GM12878 (cell line): ENCODE measurements at regions not wholly inside any gene's neighbourhood (a gene's known extent, or its start where the extent isn't known, plus 50 kb on each side); places are given as distances from the start of the nearest gene placed in this dataset.

ENCODE experiments used
- ATAC-seq: fragments of 200-7000 bp; cut with Tn5 transposase; 3 replicates; pipeline ENCODE4 v1.9.1; 2020; ENCODE audit warnings: mild to moderate bottlenecking, moderate library complexity
- BruUV-seq: library from RNA; stranded (reverse); fragments of 400-500 nt; replicated peaks from 2 replicates; lab custom pipeline; 2021; lab: Mats Ljungman, UMichigan
- CTCF ChIA-PET: fragments of 300-600 bp; sonication (Branson Sonifier 250); formaldehyde crosslinking; extraction: SDS; loops from one replicate; lab custom pipeline; 2021; ENCODE audit warnings: inconsistent platforms; lab: Yijun Ruan, JAX
- POLR2A ChIA-PET: fragments of 350-600 bp; formaldehyde crosslinking; extraction: SDS; loops from one replicate; lab custom pipeline; 2021; ENCODE audit warnings: inconsistent platforms; lab: Charles Lee
- RAD21 ChIA-PET: fragments of 300-600 bp; sonication (Branson Sonifier 250); formaldehyde crosslinking; loops from one replicate; lab custom pipeline; 2023; ENCODE audit warnings: antibody characterized with exemption; ENCODE audit not compliant: unreplicated experiment; lab: Charles Lee
- SMC1A ChIA-PET: fragments of 300-600 bp; sonication (Branson Sonifier 250); formaldehyde crosslinking; loops from one replicate; lab custom pipeline; 2023; ENCODE audit not compliant: unreplicated experiment, uncharacterized antibody; lab: Charles Lee
- DNase-seq: peaks from one replicate; pipeline ENCODE4 v3.0.0-alpha.2; 2011; ENCODE audit warnings: low read depth, low spot score
- FAIRE-seq: peaks from 3 replicates; lab custom pipeline; 2011; peaks lifted over from hg19 to GRCh38; lab: Jason Lieb, UNC
- H2AFZ ChIP-seq: 2 replicates; pipeline ENCODE4 v1.6.0; 2011; ENCODE audit warnings: low read depth, low read length, control low read depth; ENCODE audit not compliant: control insufficient read depth
- H3K27ac ChIP-seq: 2 replicates; pipeline ENCODE4 v1.5.1; 2011; ENCODE audit warnings: control low read depth; ENCODE audit not compliant: control insufficient read depth, insufficient read depth
- H3K27me3 ChIP-seq, 2 experiments: replicated peaks in 1 of 2; 2 replicates each; pipeline versions ENCODE4 v1.6.0 to v1.6.1; 2011; ENCODE audit warnings: low read length in 1 of 2; ENCODE audit not compliant: control insufficient read depth in 2 of 2, insufficient read depth in 2 of 2
- H3K36me3 ChIP-seq, 2 experiments: 2 replicates each; pipeline ENCODE4 v1.5.1; 2011; ENCODE audit warnings: low read length in 1 of 2; ENCODE audit not compliant: control insufficient read depth in 2 of 2, insufficient read depth in 2 of 2
- H3K4me1 ChIP-seq: 2 replicates; pipeline ENCODE4 v1.6.1; 2011; ENCODE audit warnings: mild to moderate bottlenecking, low read length, moderate library complexity, mixed read lengths; ENCODE audit not compliant: control insufficient read depth, insufficient read depth
- H3K4me2 ChIP-seq: 2 replicates; pipeline ENCODE4 v1.6.0; 2011; ENCODE audit warnings: control low read depth; ENCODE audit not compliant: control insufficient read depth, insufficient read depth
- H3K4me3 ChIP-seq: fragments of 200-600 bp; sonication (generic); 2 replicates; pipeline ENCODE4 v1.5.1; 2016
- H3K79me2 ChIP-seq: 2 replicates; pipeline ENCODE4 v1.6.0; 2011; ENCODE audit warnings: low read length; ENCODE audit not compliant: control insufficient read depth, insufficient read depth
- H3K9ac ChIP-seq: 2 replicates; pipeline ENCODE4 v1.8.0; 2011; ENCODE audit warnings: low read length, control low read depth, mixed read lengths; ENCODE audit not compliant: control insufficient read depth, insufficient read depth
- H3K9me3 ChIP-seq: replicated peaks from 3 replicates; pipeline ENCODE4 v1.5.1; 2011; ENCODE audit warnings: mild to moderate bottlenecking, low read length; ENCODE audit not compliant: control insufficient read depth, insufficient read depth
- H4K20me1 ChIP-seq: 2 replicates; pipeline ENCODE4 v1.6.0; 2011; ENCODE audit not compliant: control insufficient read depth, insufficient read depth
- CHD4 ChIP-seq: fragments of 200-600 bp; sonication (generic); IDR thresholded peaks from 2 replicates; pipeline ENCODE4 v1.6.1; 2016; ENCODE audit warnings: mild to moderate bottlenecking
- CREM ChIP-seq: IDR thresholded peaks from 2 replicates; pipeline ENCODE4 v1.6.1; 2014; ENCODE audit warnings: antibody characterized with exemption, low read depth
- ETV6 ChIP-seq, 2 experiments: fragments of 450-650 bp in 1 of 2; IDR thresholded peaks in 1 of 2; conservative IDR thresholded peaks in 1 of 2; 2 replicates each; pipeline ENCODE4 v1.6.1; 2014; ENCODE audit warnings: antibody characterized with exemption in 1 of 2, borderline replicate concordance in 1 of 2, low read depth in 1 of 2, mild to moderate bottlenecking in 1 of 2, moderate library complexity in 1 of 2
- EZH2 ChIP-seq: IDR thresholded peaks from 2 replicates; pipeline ENCODE4 v1.6.1; 2012; ENCODE audit warnings: low read depth, mild to moderate bottlenecking, control low read depth, inconsistent platforms, low read length, borderline replicate concordance; ENCODE audit not compliant: control insufficient read depth
- FOXK2 ChIP-seq: fragments of 450-650 bp; IDR thresholded peaks from 2 replicates; pipeline ENCODE4 v1.6.1; 2017; ENCODE audit warnings: mild to moderate bottlenecking, moderate library complexity
- GABPA ChIP-seq: IDR thresholded peaks from 2 replicates; pipeline ENCODE4 v1.6.1; 2014; ENCODE audit warnings: antibody characterized with exemption, low read depth, mild to moderate bottlenecking, inconsistent platforms
- GATAD2B ChIP-seq: fragments of 450-650 bp; conservative IDR thresholded peaks from 2 replicates; pipeline ENCODE4 v1.6.1; 2017; ENCODE audit warnings: low read depth, mild to moderate bottlenecking, moderate library complexity
- KAT2A ChIP-seq: conservative IDR thresholded peaks from 2 replicates; pipeline ENCODE4 v1.6.1; 2011; ENCODE audit warnings: low read depth, low read length; ENCODE audit not compliant: control insufficient read depth
- NFYB ChIP-seq: IDR thresholded peaks from 2 replicates; pipeline ENCODE4 v1.6.1; 2011; ENCODE audit warnings: low read depth, mild to moderate bottlenecking, low read length, improper control_type of control experiment, moderate library complexity; ENCODE audit not compliant: insufficient read depth
- POLR2AphosphoS2 ChIP-seq: IDR thresholded peaks from 2 replicates; pipeline ENCODE4 v1.6.1; 2011; ENCODE audit warnings: low read depth, mild to moderate bottlenecking, low read length, improper control_type of control experiment, moderate library complexity
- RCOR1 ChIP-seq: conservative IDR thresholded peaks from 2 replicates; pipeline ENCODE4 v1.6.1; 2012; ENCODE audit warnings: low read depth, low read length, improper control_type of control experiment
- RELA ChIP-seq: fragments of 450-650 bp; IDR thresholded peaks from 2 replicates; pipeline ENCODE4 v1.8.0; 2014; ENCODE audit warnings: borderline replicate concordance; ENCODE audit not compliant: partially characterized antibody
- SP1 ChIP-seq: IDR thresholded peaks from one replicate; pipeline ENCODE4 v1.6.1; 2011; ENCODE audit warnings: low read depth, low read length
- WRNIP1 ChIP-seq: IDR thresholded peaks from 2 replicates; pipeline ENCODE4 v1.6.1; 2011; ENCODE audit warnings: low read depth, low read length, improper control_type of control experiment, borderline replicate concordance
- ZBTB4 ChIP-seq: fragments of 450-650 bp; formaldehyde crosslinking; IDR thresholded peaks from 2 replicates; pipeline ENCODE4 v1.4.0; 2022; ENCODE audit warnings: mild to moderate bottlenecking, moderate library complexity
- ZBTB40 ChIP-seq: fragments of 450-650 bp; IDR thresholded peaks from 2 replicates; pipeline ENCODE4 v1.6.1; 2016; ENCODE audit warnings: mild to moderate bottlenecking, moderate library complexity, borderline replicate concordance
- WGBS: methylation state at CpG from one replicate; pipeline ENCODE4 v1.1.6; 2016; ENCODE audit warnings: low lambda C conversion rate; ENCODE audit not compliant: insufficient replicate concordance, insufficient coverage; ENCODE audit errors: missing lambda C conversion rate; 5-methylcytosine and 5-hydroxymethylcytosine counted together
- in situ Hi-C: fragments of 300-500 bp; cut with MboI; formaldehyde crosslinking; loops from 9 replicates; pipeline ENCODE4 v1.14.3; 2018; ENCODE audit warnings: mixed read lengths
- intact Hi-C: fragments of 100-400 bp; cut with micrococcal nuclease; formaldehyde crosslinking; loops from one replicate; pipeline ENCODE4 v1.14.2; 2022; ENCODE audit not compliant: unreplicated experiment
- TF ChIP-seq, protein P1 (sequence below): IDR thresholded peaks from 2 replicates; pipeline ENCODE4 v1.6.1; 2011; ENCODE audit warnings: borderline replicate concordance, low read depth, mild to moderate bottlenecking, moderate library complexity, mixed read lengths, low read length; ENCODE audit not compliant: insufficient read depth; ENCODE audit errors: extremely low read length

GRCh38 chr5:6902597-6902996, 189.4 kb downstream of the TENT4A start:
- TF ChIP-seq SP1 (no peak), NFYB (no peak), ZBTB40 (no peak), ZBTB4 (CRISPR knock-in tag) (no peak), GATAD2B (no peak), POLR2AphosphoS2 (no peak), KAT2A (no peak), ETV6 (conservative IDR thresholded peaks at IDR 0.05 in 1 of 2, IDR thresholded peaks at IDR 0.05 in 1 of 2; ENCODE audit: borderline replicate concordance in 1 of 2, low read depth in 1 of 2) (no peak), GABPA (no peak), CREM (no peak), FOXK2 (no peak), EZH2 (no peak), CHD4 (no peak), RELA (no peak), RCOR1 (no peak), WRNIP1 (no peak)
- TF ChIP-seq, protein P1, sequence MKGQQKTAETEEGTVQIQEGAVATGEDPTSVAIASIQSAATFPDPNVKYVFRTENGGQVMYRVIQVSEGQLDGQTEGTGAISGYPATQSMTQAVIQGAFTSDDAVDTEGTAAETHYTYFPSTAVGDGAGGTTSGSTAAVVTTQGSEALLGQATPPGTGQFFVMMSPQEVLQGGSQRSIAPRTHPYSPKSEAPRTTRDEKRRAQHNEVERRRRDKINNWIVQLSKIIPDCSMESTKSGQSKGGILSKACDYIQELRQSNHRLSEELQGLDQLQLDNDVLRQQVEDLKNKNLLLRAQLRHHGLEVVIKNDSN: no peak
- Histone ChIP-seq H3K79me2 (no peaks in the 10 kb centered on the region), H3K9me3 (no peaks in the 10 kb centered on the region), H3K4me1 (no peaks in the 10 kb centered on the region), H3K9ac (no peak overlapping the region), H3K27me3 (0 out of 4 replicates have a peak, but pooled peaks cover 0 to 1% of the 10 kb centered on the region in 2 experiments), H3K27ac (no peak overlapping the region), H3K36me3 (no peaks in the 10 kb centered on the region), H3K4me2 (no peak overlapping the region), H3K4me3 (no peak overlapping the region), H2AFZ (no peak overlapping the region), H4K20me1 (no peaks in the 10 kb centered on the region; the same call in 1 of the 2 replicates)
- FAIRE-seq (no peak), DNase-seq (no peak), ATAC-seq (no peak)
- ChIA-PET POLR2A (no interaction called here), CTCF (no interaction called here), RAD21 (no interaction called here), SMC1A (no interaction called here)
- intact Hi-C loops: no loop called here
- no TSS peak for BruUV-seq
- 43% methylated on average over 5 of the region's 5 CpGs for WGBS
- in situ Hi-C loops: no loop called here
